Gastroesophageal sphincter (tissue), 4 donors: ENCODE measurements at regions not wholly inside any gene's neighbourhood (a gene's known extent, or its start where the extent isn't known, plus 50 kb on each side); places are given as distances from the start of the nearest gene placed in this dataset.

Source experiments
- ATAC-seq: fragments of 150-250 bp; one replicate; pipeline ENCODE4 v1.9.1; 2016; ENCODE audit warnings: mild to moderate bottlenecking, moderate library complexity
- H3K27ac ChIP-seq, 4 donors: fragments of 200-600 bp; sonication (generic) in 3 of 4; 1 replicate in 3 of 4; 2 replicates in 1 of 4; pipeline ENCODE4 v1.5.1; 2016 to 2019
- H3K27me3 ChIP-seq: fragments of 200-600 bp; sonication (generic); one replicate; pipeline ENCODE4 v1.5.1; 2019
- H3K36me3 ChIP-seq, 2 donors: fragments of 200-600 bp; sonication (generic); one replicate each; pipeline ENCODE4 v1.5.1; 2019; ENCODE audit warnings: control low read depth in 1 of 2
- H3K4me1 ChIP-seq, 3 donors: fragments of 200-600 bp; sonication (generic); 1 replicate in 2 of 3; 2 replicates in 1 of 3; pipeline ENCODE4 v1.5.1; 2016 to 2019; ENCODE audit warnings: control low read depth in 2 of 3
- H3K4me3 ChIP-seq, 2 donors: fragments of 200-600 bp; sonication (generic); one replicate each; pipeline ENCODE4 v1.5.1; 2019; ENCODE audit warnings: mild to moderate bottlenecking in 1 of 2, moderate library complexity in 1 of 2
- H3K9me3 ChIP-seq, 3 donors: fragments of 200-600 bp; sonication (generic); one replicate each; pipeline ENCODE4 v1.5.1; 2017 to 2019; ENCODE audit warnings: control low read depth in 2 of 3
- EP300 ChIP-seq: sonication (generic); formaldehyde crosslinking; IDR thresholded peaks from one replicate; pipeline ENCODE4 v1.6.1; 2017; ENCODE audit warnings: antibody characterized with exemption, mild to moderate bottlenecking
- POLR2A ChIP-seq, 2 donors: fragments of 450-650 bp; IDR thresholded peaks; one replicate each; pipeline ENCODE4 v1.6.1; 2017; ENCODE audit warnings: antibody characterized with exemption in 2 of 2, mild to moderate bottlenecking in 2 of 2, moderate library complexity in 1 of 2
- POLR2AphosphoS5 ChIP-seq: sonication (generic); formaldehyde crosslinking; IDR thresholded peaks from one replicate; pipeline ENCODE4 v1.6.1; 2017; ENCODE audit warnings: antibody characterized with exemption
- WGBS, 2 donors: methylation state at CpG; one replicate each; pipeline ENCODE4 v1.1.5; 2018; ENCODE audit warnings: low coverage in 1 of 2; 5-methylcytosine and 5-hydroxymethylcytosine counted together
- TF ChIP-seq, protein P1 (sequence below), 4 experiments: fragments of 200-600 bp in 2 of 4; fragments of 450-650 bp in 2 of 4; sonication (generic) in 1 of 4; IDR thresholded peaks; one replicate each; pipeline ENCODE4 v1.5.1; 2017 to 2019; ENCODE audit warnings: antibody characterized with exemption in 4 of 4, mild to moderate bottlenecking in 2 of 4, moderate library complexity in 2 of 4

DNA sequence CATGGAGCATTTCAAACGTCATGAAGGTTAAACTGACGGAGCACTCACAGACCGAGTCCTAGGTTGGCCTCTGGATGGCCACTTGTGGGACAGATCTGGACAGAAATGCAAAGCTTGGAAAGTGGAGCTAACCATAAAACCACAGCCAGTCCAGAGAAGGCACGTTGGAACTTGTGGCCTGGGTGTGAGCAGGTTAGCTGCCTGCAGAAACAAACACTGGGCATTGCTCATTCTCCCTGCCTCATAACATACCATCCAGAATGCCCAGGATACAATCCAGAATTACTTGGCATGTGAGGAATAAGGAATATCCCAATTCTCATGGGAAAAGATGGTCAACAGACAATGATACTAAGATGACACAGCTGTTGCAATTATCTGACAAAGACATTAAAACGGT is 1005.0 kb downstream of the TBC1D22A start:
- WGBS, 2 donors: 73 to 92% methylated on average over 1 to 2 of the region's 5 CpGs
- H3K4me1 ChIP-seq: no peaks in the 10 kb centered on the region

DNA sequence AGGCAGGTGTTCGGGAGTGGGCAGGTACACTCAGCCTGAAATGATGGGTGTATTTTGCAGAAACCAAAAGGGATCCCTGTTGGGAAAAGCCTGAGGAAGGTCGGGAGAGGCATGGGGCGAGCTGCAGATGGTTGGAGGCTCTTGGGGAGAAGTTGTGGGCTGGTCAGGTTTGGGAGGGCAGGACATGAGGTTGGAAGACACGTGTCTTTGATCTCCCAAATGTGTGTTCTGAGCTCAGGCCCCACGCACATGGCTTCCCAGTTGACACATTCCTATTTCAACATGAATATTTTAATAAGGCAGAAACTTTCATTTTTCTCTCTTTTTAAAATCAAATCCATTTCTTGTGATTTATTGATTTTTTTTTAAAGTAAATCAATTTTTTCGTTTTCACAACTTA is 1003.3 kb downstream of the TBC1D22A start:
- H3K27ac ChIP-seq: no peak overlapping the region
- ATAC-seq: no peak
- H3K9me3 ChIP-seq: no peaks in the 10 kb centered on the region
- peaks cover 23% of the 10 kb centered on the region for H3K27me3 ChIP-seq
- no peaks in the 10 kb centered on the region for H3K36me3 ChIP-seq
- 82 to 84% methylated on average over 5 of the region's 6 CpGs for WGBS, 2 donors
- TF ChIP-seq EP300 (no peak), POLR2AphosphoS5 (no peak), POLR2A (IDR thresholded peaks at IDR 0.05) (no peak)
- TF ChIP-seq, protein P1, sequence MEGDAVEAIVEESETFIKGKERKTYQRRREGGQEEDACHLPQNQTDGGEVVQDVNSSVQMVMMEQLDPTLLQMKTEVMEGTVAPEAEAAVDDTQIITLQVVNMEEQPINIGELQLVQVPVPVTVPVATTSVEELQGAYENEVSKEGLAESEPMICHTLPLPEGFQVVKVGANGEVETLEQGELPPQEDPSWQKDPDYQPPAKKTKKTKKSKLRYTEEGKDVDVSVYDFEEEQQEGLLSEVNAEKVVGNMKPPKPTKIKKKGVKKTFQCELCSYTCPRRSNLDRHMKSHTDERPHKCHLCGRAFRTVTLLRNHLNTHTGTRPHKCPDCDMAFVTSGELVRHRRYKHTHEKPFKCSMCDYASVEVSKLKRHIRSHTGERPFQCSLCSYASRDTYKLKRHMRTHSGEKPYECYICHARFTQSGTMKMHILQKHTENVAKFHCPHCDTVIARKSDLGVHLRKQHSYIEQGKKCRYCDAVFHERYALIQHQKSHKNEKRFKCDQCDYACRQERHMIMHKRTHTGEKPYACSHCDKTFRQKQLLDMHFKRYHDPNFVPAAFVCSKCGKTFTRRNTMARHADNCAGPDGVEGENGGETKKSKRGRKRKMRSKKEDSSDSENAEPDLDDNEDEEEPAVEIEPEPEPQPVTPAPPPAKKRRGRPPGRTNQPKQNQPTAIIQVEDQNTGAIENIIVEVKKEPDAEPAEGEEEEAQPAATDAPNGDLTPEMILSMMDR (IDR thresholded peaks at IDR 0.05): no peak
- H3K4me1 ChIP-seq: no peaks in the 10 kb centered on the region
- no peak overlapping the region for H3K4me3 ChIP-seq

More for the DNA sequence above, 1005.0 kb downstream of the TBC1D22A start:
- Histone ChIP-seq H3K9me3 (peaks cover 0 to 6% (median 0%) of the 10 kb centered on the region in 3 donors), H3K36me3 (no peaks in the 10 kb centered on the region), H3K4me3 (no peak overlapping the region), H3K27ac (no peak overlapping the region), H3K27me3 (peaks cover 19% of the 10 kb centered on the region)
- ATAC-seq: no peak
- TF ChIP-seq, protein P1 (IDR thresholded peaks at IDR 0.05): no peak
- TF ChIP-seq POLR2A (IDR thresholded peaks at IDR 0.05) (no peak), POLR2AphosphoS5 (no peak), EP300 (no peak)

DNA sequence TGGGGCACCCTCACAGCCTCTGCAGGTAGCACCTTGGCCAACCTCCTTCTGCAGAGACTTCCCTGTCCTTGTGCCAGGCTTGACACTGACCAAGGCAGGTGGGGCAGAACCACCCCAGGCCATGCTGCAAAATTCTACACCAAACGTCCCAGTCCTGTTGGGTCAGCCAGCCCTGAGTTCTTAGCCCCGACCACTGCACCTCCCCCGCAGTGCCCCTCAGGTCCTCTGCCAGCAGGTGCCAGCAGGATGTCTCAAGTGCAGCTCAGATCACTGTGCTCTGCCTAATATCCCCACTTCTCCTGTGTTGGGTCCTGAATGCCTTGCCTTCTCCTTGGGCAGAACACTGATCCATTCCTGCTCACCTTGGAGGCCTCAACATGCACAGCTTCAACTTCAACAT is 999.7 kb downstream of the TBC1D22A start:
- H3K27ac ChIP-seq: no peak overlapping the region
- ATAC-seq: no peak
- H3K9me3 ChIP-seq: no peaks in the 10 kb centered on the region
- no peaks in the 10 kb centered on the region for H3K4me1 ChIP-seq
- TF ChIP-seq EP300 (no peak), POLR2AphosphoS5 (no peak), POLR2A (IDR thresholded peaks at IDR 0.05) (no peak)
- TF ChIP-seq, protein P1 (IDR thresholded peaks at IDR 0.05): no peak
- no peak overlapping the region for H3K4me3 ChIP-seq
- 73% methylated on average over 2 of the region's 3 CpGs; no CpG with 5 or more reads in 1 of the 2 donors for WGBS, 2 donors
- H3K36me3 ChIP-seq: no peaks in the 10 kb centered on the region
- peaks cover 33% of the 10 kb centered on the region for H3K27me3 ChIP-seq

DNA sequence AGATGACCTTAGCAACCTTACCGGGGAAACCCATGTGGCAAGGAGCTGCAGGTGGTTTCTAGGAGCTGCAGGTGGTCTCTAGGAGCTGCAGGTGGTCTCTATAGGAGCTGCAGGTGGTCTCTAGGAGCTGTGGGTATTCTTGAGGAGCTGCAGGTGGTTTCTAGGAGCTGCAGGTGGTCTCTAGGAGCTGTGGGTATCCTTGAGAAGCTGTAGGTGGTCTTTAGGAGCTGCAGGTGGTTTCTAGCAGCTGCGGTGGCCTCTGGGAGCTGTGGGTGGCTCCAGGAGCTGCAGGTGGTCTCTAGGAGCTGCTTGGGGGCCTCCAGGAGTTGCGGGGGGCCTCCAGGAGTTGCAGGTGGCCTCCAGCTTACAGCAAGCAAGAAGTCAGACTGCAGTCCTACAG is 997.5 kb downstream of the TBC1D22A start:
- Histone ChIP-seq H3K27ac (no peak overlapping the region), H3K9me3 (no peaks in the 10 kb centered on the region), H3K4me1 (no peaks in the 10 kb centered on the region), H3K4me3 (no peak overlapping the region), H3K27me3 (peaks cover 20% of the 10 kb centered on the region), H3K36me3 (no peaks in the 10 kb centered on the region)
- TF ChIP-seq POLR2A (IDR thresholded peaks at IDR 0.05): no peak
- no peak for TF ChIP-seq POLR2AphosphoS5
- no peak for ATAC-seq
- WGBS, 2 donors: 92% methylated on average over 2 of the region's 3 CpGs; no CpG with 5 or more reads in 1 of the 2 donors

DNA sequence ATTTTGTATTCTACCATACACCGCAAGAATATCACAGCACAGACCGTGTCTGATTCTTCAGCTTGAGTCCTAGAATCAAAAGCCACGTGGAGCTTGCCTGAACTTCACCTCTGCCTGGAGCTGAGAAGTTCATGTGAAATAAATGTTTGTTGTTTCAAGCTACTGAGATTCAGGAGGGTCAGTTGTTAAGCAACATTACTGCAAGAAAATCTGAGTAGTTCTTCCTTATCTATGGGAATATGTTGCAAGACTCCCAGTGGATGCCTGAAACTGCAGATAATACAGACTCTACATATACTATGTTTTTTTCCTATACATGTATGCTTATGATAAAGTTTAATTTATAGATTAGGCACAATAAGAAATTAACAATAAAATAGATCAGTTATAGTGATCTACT is 995.3 kb downstream of the TBC1D22A start:
- no peaks in the 10 kb centered on the region for H3K4me1 ChIP-seq
- H3K27ac ChIP-seq: no peak overlapping the region
- WGBS, 2 donors: 66 to 80% methylated on average over 1 to 3 of the region's 3 CpGs
- TF ChIP-seq EP300 (no peak), POLR2AphosphoS5 (no peak), POLR2A (IDR thresholded peaks at IDR 0.05) (no peak)
- TF ChIP-seq, protein P1 (IDR thresholded peaks at IDR 0.05): no peak
- H3K9me3 ChIP-seq: no peaks in the 10 kb centered on the region
- no peak overlapping the region for H3K4me3 ChIP-seq
- H3K36me3 ChIP-seq: no peaks in the 10 kb centered on the region
- no peak for ATAC-seq
- H3K27me3 ChIP-seq: peaks cover 18% of the 10 kb centered on the region
